ENCODE measurements at regions not wholly inside any gene's neighbourhood (a gene's known extent, or its start where the extent isn't known, plus 50 kb on each side); places are given as distances from the start of the nearest gene placed in this dataset.

- in situ Hi-C loops (cut with MboI; ENCODE audit: low sequenced_read_pairs) (no loop called here), dilution Hi-C loops (cut with HindIII; ENCODE audit: low sequenced_read_pairs, unreplicated experiment) (no loop called here), intact Hi-C loops (cut with micrococcal nuclease) (no loop called here)
- no peak overlapping the region for H2AFZ ChIP-seq (replicated peaks; ENCODE audit: low read length, poor library complexity)
- no peak overlapping the region for H2BK5ac ChIP-seq (ENCODE audit: low read depth, low read length, poor library complexity, severe bottlenecking)
- H3K56ac ChIP-seq (ENCODE audit: extremely low read depth, insufficient read depth, low read length): no peak overlapping the region
- no peak overlapping the region for H3K14ac ChIP-seq (replicated peaks; ENCODE audit: low read depth, low read length)
- TF ChIP-seq, protein P1, sequence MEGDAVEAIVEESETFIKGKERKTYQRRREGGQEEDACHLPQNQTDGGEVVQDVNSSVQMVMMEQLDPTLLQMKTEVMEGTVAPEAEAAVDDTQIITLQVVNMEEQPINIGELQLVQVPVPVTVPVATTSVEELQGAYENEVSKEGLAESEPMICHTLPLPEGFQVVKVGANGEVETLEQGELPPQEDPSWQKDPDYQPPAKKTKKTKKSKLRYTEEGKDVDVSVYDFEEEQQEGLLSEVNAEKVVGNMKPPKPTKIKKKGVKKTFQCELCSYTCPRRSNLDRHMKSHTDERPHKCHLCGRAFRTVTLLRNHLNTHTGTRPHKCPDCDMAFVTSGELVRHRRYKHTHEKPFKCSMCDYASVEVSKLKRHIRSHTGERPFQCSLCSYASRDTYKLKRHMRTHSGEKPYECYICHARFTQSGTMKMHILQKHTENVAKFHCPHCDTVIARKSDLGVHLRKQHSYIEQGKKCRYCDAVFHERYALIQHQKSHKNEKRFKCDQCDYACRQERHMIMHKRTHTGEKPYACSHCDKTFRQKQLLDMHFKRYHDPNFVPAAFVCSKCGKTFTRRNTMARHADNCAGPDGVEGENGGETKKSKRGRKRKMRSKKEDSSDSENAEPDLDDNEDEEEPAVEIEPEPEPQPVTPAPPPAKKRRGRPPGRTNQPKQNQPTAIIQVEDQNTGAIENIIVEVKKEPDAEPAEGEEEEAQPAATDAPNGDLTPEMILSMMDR (conservative IDR thresholded peaks at IDR 0.05; ENCODE audit: low read depth, low read length): no peak
- no peak for TF ChIP-seq NFE2L2 (IDR thresholded peaks at IDR 0.05; ENCODE audit: low read depth, low read length)
- no peak for TF ChIP-seq CEBPB (IDR thresholded peaks at IDR 0.05; ENCODE audit: low read depth, low read length)
- TF ChIP-seq FOS (IDR thresholded peaks at IDR 0.05; ENCODE audit: low read depth, low read length): no peak
- no peak for TF ChIP-seq MAZ (IDR thresholded peaks at IDR 0.05; ENCODE audit: borderline replicate concordance, low read depth, low read length)
- TF ChIP-seq RCOR1 (IDR thresholded peaks at IDR 0.05; ENCODE audit: insufficient replicate concordance, low read length): no peak
- no peak for TF ChIP-seq POLR2A (IDR thresholded peaks at IDR 0.05; ENCODE audit: low read depth, low read length)
- no peak for TF ChIP-seq MAFK (IDR thresholded peaks at IDR 0.05; ENCODE audit: low read depth, low read length)
- TF ChIP-seq SMC3 (IDR thresholded peaks at IDR 0.05; ENCODE audit: low read depth, low read length): no peak
- no peak for TF ChIP-seq MXI1 (IDR thresholded peaks at IDR 0.05; ENCODE audit: borderline replicate concordance, low read depth, low read length)
- TF ChIP-seq CHD1 (IDR thresholded peaks at IDR 0.05; ENCODE audit: low read depth, low read length): no peak
- no peak for TF ChIP-seq BHLHE40 (IDR thresholded peaks at IDR 0.05; ENCODE audit: low read depth, low read length)
- no peak for TF ChIP-seq RAD21 (IDR thresholded peaks at IDR 0.05; ENCODE audit: low read length)
- no peak for TF ChIP-seq USF2 (IDR thresholded peaks at IDR 0.05; ENCODE audit: low read depth, low read length)
- H4K8ac ChIP-seq (ENCODE audit: low read depth in 2 of 2, low read length in 2 of 2): no peak overlapping the region
- H2AK9ac ChIP-seq (replicated peaks; ENCODE audit: low read depth, low read length, poor library complexity): no peak overlapping the region
- no peak overlapping the region for H2BK15ac ChIP-seq (ENCODE audit: low read depth, low read length)
- H4K20me1 ChIP-seq (ENCODE audit: insufficient read depth, low read length): no peaks in the 10 kb centered on the region
- no peak overlapping the region for H3K9ac ChIP-seq (ENCODE audit: low read depth, low read length)
- ChIA-PET POLR2A (ENCODE audit: unreplicated experiment) (no interaction called here), CTCF (no interaction called here)
- H3K27ac ChIP-seq (ENCODE audit: insufficient read depth, low read length): no peak overlapping the region
- WGBS, 2 experiments (ENCODE audit: extremely low coverage in 2 of 2, insufficient read length in 1 of 2): no CpG with 5 or more reads among the region's 2 CpGs
- H3K4me3 ChIP-seq (ENCODE audit: insufficient read depth, low read depth, low read length): no peak overlapping the region
- no peaks in the 10 kb centered on the region for H3K9me1 ChIP-seq (ENCODE audit: insufficient read depth, low read length)
- H3K18ac ChIP-seq (ENCODE audit: low read depth, low read length): no peak overlapping the region
- no peak overlapping the region for H2AK5ac ChIP-seq (ENCODE audit: low read depth, low read length)
- no peak overlapping the region for H3K4ac ChIP-seq (ENCODE audit: low read depth, low read length)
- no peak overlapping the region for H2BK20ac ChIP-seq (ENCODE audit: low read depth, low read length)
- no TSS peak for BruUV-seq (replicated peaks)
- no peaks in the 10 kb centered on the region for H3K4me1 ChIP-seq (ENCODE audit: control insufficient read depth, insufficient read depth, low read length)
- no peak for ATAC-seq (ENCODE audit: low read depth)
- no peaks in the 10 kb centered on the region for H3K9me3 ChIP-seq (ENCODE audit: control insufficient read depth, insufficient read depth, low read length)
- H3K23ac ChIP-seq (ENCODE audit: low read depth, low read length): no peak overlapping the region
- no peak for DNase-seq
- H4K91ac ChIP-seq (ENCODE audit: insufficient read depth, low read depth, low read length): no peak overlapping the region
- H3K36me3 ChIP-seq (ENCODE audit: control insufficient read depth, insufficient read depth, low read length): no peaks in the 10 kb centered on the region
- no peak overlapping the region for H2BK120ac ChIP-seq (ENCODE audit: low read depth, low read length)
- no peak overlapping the region for H4K5ac ChIP-seq (ENCODE audit: low read depth, low read length)
- no peaks in the 10 kb centered on the region for H3K27me3 ChIP-seq (ENCODE audit: control insufficient read depth, insufficient read depth, low read length)
- H3K79me1 ChIP-seq (ENCODE audit: low read depth in 1 of 2, low read length in 2 of 2): no peaks in the 10 kb centered on the region
- no peak overlapping the region for H3K4me2 ChIP-seq (ENCODE audit: low read depth, low read length)
Measured at GRCh38 chr4:187321711-187322110, 598.1 kb upstream of the FAT1 start.
